Testis (tissue), 2 donors: ENCODE measurements at regions not wholly inside any gene's neighbourhood (a gene's known extent, or its start where the extent isn't known, plus 50 kb on each side); places are given as distances from the start of the nearest gene placed in this dataset.

Experiments used
- DNase-seq: peaks from one replicate; pipeline ENCODE4 v3.0.0-alpha.2; 2019
- H3K27ac ChIP-seq, 2 donors: fragments of 200-600 bp; sonication (generic); one replicate each; pipeline ENCODE4 v1.5.1; 2019
- H3K27me3 ChIP-seq: fragments of 200-600 bp; sonication (generic); one replicate; pipeline ENCODE4 v1.5.1; 2019
- H3K36me3 ChIP-seq: fragments of 200-600 bp; sonication (generic); one replicate; pipeline ENCODE4 v1.5.1; 2017; ENCODE audit warnings: low read depth; ENCODE audit errors: missing control alignments
- H3K4me1 ChIP-seq: fragments of 200-600 bp; sonication (generic); one replicate; pipeline ENCODE4 v1.5.1; 2019
- H3K4me3 ChIP-seq, 2 donors: fragments of 200-600 bp; sonication (generic); one replicate each; pipeline ENCODE4 v1.5.1; 2017 to 2019
- H3K9me3 ChIP-seq: fragments of 200-600 bp; sonication (generic); one replicate; pipeline ENCODE4 v1.5.1; 2017
- POLR2A ChIP-seq: fragments of 450-650 bp; IDR thresholded peaks from one replicate; pipeline ENCODE4 v1.6.1; 2017; ENCODE audit warnings: antibody characterized with exemption, mild to moderate bottlenecking, moderate library complexity
- WGBS, 2 donors: methylation state at CpG; one replicate each; pipeline ENCODE4 v1.1.5; 2018; 5-methylcytosine and 5-hydroxymethylcytosine counted together
- intact Hi-C: fragments of 100-400 bp; cut with DNase I; formaldehyde crosslinking; loops from one replicate; pipeline ENCODE4 v1.15.1; 2023; ENCODE audit warnings: low total_unique reads
- TF ChIP-seq, protein P1 (sequence below), 3 experiments: fragments of 450-650 bp in 2 of 3; fragments of 200-600 bp in 1 of 3; sonication (generic) in 1 of 3; IDR thresholded peaks; one replicate each; pipeline ENCODE4 v1.5.1; 2016 to 2019; ENCODE audit warnings: antibody characterized with exemption in 3 of 3, mild to moderate bottlenecking in 2 of 3, moderate library complexity in 1 of 3

GRCh38 chr10:106493226-106493625, 671.3 kb downstream of the SORCS1 start:
- intact Hi-C loops: no loop called here
- Histone ChIP-seq H3K9me3 (no peaks in the 10 kb centered on the region), H3K36me3 (no peaks in the 10 kb centered on the region), H3K4me1 (no peaks in the 10 kb centered on the region), H3K4me3 (no peak overlapping the region), H3K27me3 (no peaks in the 10 kb centered on the region), H3K27ac (no peak overlapping the region)
- WGBS, 2 donors: 82 to 91% methylated on average over 3 of the region's 3 CpGs
- TF ChIP-seq POLR2A: no peak
- TF ChIP-seq, protein P1, sequence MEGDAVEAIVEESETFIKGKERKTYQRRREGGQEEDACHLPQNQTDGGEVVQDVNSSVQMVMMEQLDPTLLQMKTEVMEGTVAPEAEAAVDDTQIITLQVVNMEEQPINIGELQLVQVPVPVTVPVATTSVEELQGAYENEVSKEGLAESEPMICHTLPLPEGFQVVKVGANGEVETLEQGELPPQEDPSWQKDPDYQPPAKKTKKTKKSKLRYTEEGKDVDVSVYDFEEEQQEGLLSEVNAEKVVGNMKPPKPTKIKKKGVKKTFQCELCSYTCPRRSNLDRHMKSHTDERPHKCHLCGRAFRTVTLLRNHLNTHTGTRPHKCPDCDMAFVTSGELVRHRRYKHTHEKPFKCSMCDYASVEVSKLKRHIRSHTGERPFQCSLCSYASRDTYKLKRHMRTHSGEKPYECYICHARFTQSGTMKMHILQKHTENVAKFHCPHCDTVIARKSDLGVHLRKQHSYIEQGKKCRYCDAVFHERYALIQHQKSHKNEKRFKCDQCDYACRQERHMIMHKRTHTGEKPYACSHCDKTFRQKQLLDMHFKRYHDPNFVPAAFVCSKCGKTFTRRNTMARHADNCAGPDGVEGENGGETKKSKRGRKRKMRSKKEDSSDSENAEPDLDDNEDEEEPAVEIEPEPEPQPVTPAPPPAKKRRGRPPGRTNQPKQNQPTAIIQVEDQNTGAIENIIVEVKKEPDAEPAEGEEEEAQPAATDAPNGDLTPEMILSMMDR (IDR thresholded peaks at IDR 0.05): no peak
- no peak for DNase-seq

- Histone ChIP-seq H3K9me3 (no peaks in the 10 kb centered on the region), H3K27ac (no peak overlapping the region), H3K36me3 (no peaks in the 10 kb centered on the region), H3K27me3 (no peaks in the 10 kb centered on the region), H3K4me3 (no peak overlapping the region), H3K4me1 (no peaks in the 10 kb centered on the region)
- intact Hi-C loops: no loop called here
- WGBS, 2 donors: 47% methylated on average over 1 of the region's 1 CpG
- DNase-seq: no peak
- no peak for TF ChIP-seq POLR2A
- TF ChIP-seq, protein P1 (IDR thresholded peaks at IDR 0.05): no peak
Observed at GRCh38 chr10:106487726-106488125, 676.8 kb downstream of the SORCS1 start.

- WGBS, 2 donors: 57 to 62% methylated on average over 4 of the region's 4 CpGs
Observed at GRCh38 chr10:106481598-106482275, 682.8 kb downstream of the SORCS1 start.

GRCh38 chr10:106479636-106480035, 684.9 kb downstream of the SORCS1 start:
- TF ChIP-seq POLR2A: no peak
- TF ChIP-seq, protein P1 (IDR thresholded peaks at IDR 0.05): no peak
- no peaks in the 10 kb centered on the region for H3K4me1 ChIP-seq
- H3K36me3 ChIP-seq: no peaks in the 10 kb centered on the region
- no peak overlapping the region for H3K4me3 ChIP-seq
- no peaks in the 10 kb centered on the region for H3K27me3 ChIP-seq
- 83 to 84% methylated on average over 4 of the region's 4 CpGs for WGBS, 2 donors
- intact Hi-C loops: no loop called here
- no peak overlapping the region for H3K27ac ChIP-seq
- H3K9me3 ChIP-seq: no peaks in the 10 kb centered on the region
- DNase-seq: no peak

More at GRCh38 chr10:106481598-106482275, 682.8 kb downstream of the SORCS1 start:
- H3K36me3 ChIP-seq: no peaks in the 10 kb centered on the region
- DNase-seq: no peak
- H3K9me3 ChIP-seq: no peaks in the 10 kb centered on the region
- H3K4me3 ChIP-seq: no peak overlapping the region
- TF ChIP-seq, protein P1 (IDR thresholded peaks at IDR 0.05): no peak
- TF ChIP-seq POLR2A: no peak
- H3K27ac ChIP-seq: no peak overlapping the region
- no peaks in the 10 kb centered on the region for H3K4me1 ChIP-seq
- intact Hi-C loops: no loop called here
- no peaks in the 10 kb centered on the region for H3K27me3 ChIP-seq

GRCh38 chr10:106474876-106475275, 689.6 kb downstream of the SORCS1 start:
- H3K9me3 ChIP-seq: no peaks in the 10 kb centered on the region

More at GRCh38 chr10:106474876-106475275, 689.6 kb downstream of the SORCS1 start:
- H3K27me3 ChIP-seq: no peaks in the 10 kb centered on the region
- no peak overlapping the region for H3K27ac ChIP-seq
- intact Hi-C loops: no loop called here
- H3K36me3 ChIP-seq: no peaks in the 10 kb centered on the region
- no peak for DNase-seq
- TF ChIP-seq, protein P1 (IDR thresholded peaks at IDR 0.05): no peak
- TF ChIP-seq POLR2A: no peak
- H3K4me1 ChIP-seq: no peaks in the 10 kb centered on the region
- no peak overlapping the region for H3K4me3 ChIP-seq
